B cell (primary cell): ENCODE measurements at regions not wholly inside any gene's neighbourhood (a gene's known extent, or its start where the extent isn't known, plus 50 kb on each side); places are given as distances from the start of the nearest gene placed in this dataset.
A peak's percentile ranks its signal among the peaks of the same experiment; 100 is the strongest.

Source experiments
- ATAC-seq: fragments of 200-7000 bp; cut with Tn5 transposase; one replicate; pipeline ENCODE4 v1.10.0; 2021; ENCODE audit warnings: low read depth, mild to moderate bottlenecking, moderate number of reproducible peaks, moderate library complexity
- CTCF ChIA-PET: fragments of 350-600 bp; sonication (Branson Sonifier 250); formaldehyde crosslinking; loops from one replicate; lab custom pipeline; 2021; ENCODE audit warnings: antibody characterized with exemption, inconsistent platforms; lab: Charles Lee
- POLR2A ChIA-PET: fragments of 350-600 bp; sonication (Branson Sonifier 250); formaldehyde crosslinking; loops from one replicate; lab custom pipeline; 2021; ENCODE audit warnings: antibody characterized with exemption; lab: Charles Lee
- DNase-seq: peaks from one replicate; pipeline ENCODE4 v3.0.0; 2013
- H2AFZ ChIP-seq: 2 replicates; pipeline ENCODE4 v1.6.1; 2012; ENCODE audit warnings: mild to moderate bottlenecking, low read depth, low read length; ENCODE audit not compliant: insufficient read depth, poor library complexity, severe bottlenecking
- H3K27ac ChIP-seq, 2 donors: 1 replicate in 1 of 2; 2 replicates in 1 of 2; pipeline ENCODE4 v1.5.1; 2012 to 2013; ENCODE audit warnings: low read length in 2 of 2, mild to moderate bottlenecking in 2 of 2, moderate library complexity in 1 of 2
- H3K27me3 ChIP-seq, 4 experiments: fragments of 200-600 bp in 1 of 4; sonication (generic) in 1 of 4; replicated peaks in 1 of 4; 1 replicate in 2 of 4; 2 replicates in 2 of 4; pipeline versions ENCODE4 v1.6.1 to v1.7.0; 2013 to 2016; ENCODE audit warnings: low read length in 3 of 4, mild to moderate bottlenecking in 2 of 4, mixed read lengths in 1 of 4, moderate library complexity in 1 of 4; ENCODE audit not compliant: insufficient read depth in 4 of 4, control insufficient read depth in 3 of 4; ENCODE audit errors: control extremely low read depth in 1 of 4
- H3K36me3 ChIP-seq, 2 experiments: replicated peaks in 1 of 2; 1 replicate in 1 of 2; 2 replicates in 1 of 2; pipeline versions ENCODE4 v1.6.1 to v1.7.1; 2013; ENCODE audit warnings: low read length in 1 of 2; ENCODE audit not compliant: insufficient read depth in 2 of 2, control insufficient read depth in 1 of 2; ENCODE audit errors: control extremely low read depth in 1 of 2, extremely low read depth in 1 of 2
- H3K4me1 ChIP-seq, 2 donors: fragments of 200-600 bp in 1 of 2; sonication (generic) in 1 of 2; 1 replicate in 1 of 2; 2 replicates in 1 of 2; pipeline versions ENCODE4 v1.5.1 to v1.6.1; 2013 to 2017; ENCODE audit warnings: low read length in 2 of 2; ENCODE audit not compliant: control insufficient read depth in 2 of 2, insufficient read depth in 2 of 2
- H3K4me2 ChIP-seq: replicated peaks from 2 replicates; pipeline ENCODE3; 2012; ENCODE audit warnings: mild to moderate bottlenecking, low read depth, low read length; ENCODE audit not compliant: poor library complexity, severe bottlenecking
- H3K4me3 ChIP-seq, 5 experiments: fragments of 200-600 bp in 1 of 5; sonication (generic) in 1 of 5; 1 replicate in 3 of 5; 2 replicates in 2 of 5; pipeline versions ENCODE4 v1.5.1 to v1.7.0; 2011 to 2016; ENCODE audit warnings: low read length in 4 of 5, mild to moderate bottlenecking in 4 of 5, low read depth in 2 of 5, control low read depth in 1 of 5, moderate library complexity in 1 of 5; ENCODE audit not compliant: insufficient read depth in 1 of 5; ENCODE audit errors: control extremely low read depth in 1 of 5, extremely low read depth in 1 of 5
- H3K79me2 ChIP-seq: fragments of 200-600 bp; sonication (generic); one replicate; pipeline ENCODE4 v1.6.0; 2016; ENCODE audit warnings: low read length; ENCODE audit not compliant: control insufficient read depth, insufficient read depth
- H3K9ac ChIP-seq: fragments of 200-600 bp; sonication (generic); 2 replicates; pipeline ENCODE4 v1.6.1; 2017; ENCODE audit warnings: mild to moderate bottlenecking, low read length, moderate library complexity
- H3K9me3 ChIP-seq, 3 donors: one replicate each; pipeline versions ENCODE4 v1.6.1 to v1.7.1; 2013; ENCODE audit warnings: low read length in 2 of 3; ENCODE audit not compliant: control insufficient read depth in 2 of 3, insufficient read depth in 1 of 3; ENCODE audit errors: control extremely low read depth in 1 of 3
- H4K20me1 ChIP-seq: 2 replicates; pipeline ENCODE4 v1.6.0; 2012; ENCODE audit warnings: mild to moderate bottlenecking, low read length; ENCODE audit not compliant: insufficient read depth, control insufficient read depth, poor library complexity, severe bottlenecking
- H3K27ac Mint-ChIP-seq: one replicate; pipeline ENCODE4 v1.8.0; 2021; ENCODE audit warnings: mixed read lengths
- H3K27me3 Mint-ChIP-seq: one replicate; pipeline ENCODE4 v1.8.0; 2021; ENCODE audit warnings: mixed read lengths
- H3K4me1 Mint-ChIP-seq: one replicate; pipeline ENCODE4 v1.8.0; 2021; ENCODE audit warnings: mixed read lengths
- H3K4me3 Mint-ChIP-seq: one replicate; pipeline ENCODE4 v1.8.0; 2021; ENCODE audit warnings: mixed read lengths
- H3K9me3 Mint-ChIP-seq: one replicate; pipeline ENCODE4 v1.8.0; 2022; ENCODE audit warnings: mixed read lengths; ENCODE audit not compliant: insufficient read depth
- EZH2 ChIP-seq: IDR thresholded peaks from 2 replicates; pipeline ENCODE4 v1.6.1; 2012; ENCODE audit warnings: borderline replicate concordance, low read depth, mild to moderate bottlenecking, moderate library complexity, low read length; ENCODE audit not compliant: insufficient read depth, poor library complexity, severe bottlenecking
- WGBS: methylation state at CpG from one replicate; pipeline ENCODE4 v1.1.5; 2013; ENCODE audit warnings: missing lambda C conversion rate; ENCODE audit not compliant: insufficient coverage; 5-methylcytosine and 5-hydroxymethylcytosine counted together
- intact Hi-C: fragments of 100-400 bp; cut with micrococcal nuclease; formaldehyde crosslinking; loops from one replicate; pipeline ENCODE4 v1.10.0; 2022
- TF ChIP-seq, protein P1 (sequence below): fragments of 200-600 bp; IDR thresholded peaks from one replicate; pipeline ENCODE4 v1.8.0; 2022; ENCODE audit warnings: antibody characterized with exemption, mild to moderate bottlenecking

DNA sequence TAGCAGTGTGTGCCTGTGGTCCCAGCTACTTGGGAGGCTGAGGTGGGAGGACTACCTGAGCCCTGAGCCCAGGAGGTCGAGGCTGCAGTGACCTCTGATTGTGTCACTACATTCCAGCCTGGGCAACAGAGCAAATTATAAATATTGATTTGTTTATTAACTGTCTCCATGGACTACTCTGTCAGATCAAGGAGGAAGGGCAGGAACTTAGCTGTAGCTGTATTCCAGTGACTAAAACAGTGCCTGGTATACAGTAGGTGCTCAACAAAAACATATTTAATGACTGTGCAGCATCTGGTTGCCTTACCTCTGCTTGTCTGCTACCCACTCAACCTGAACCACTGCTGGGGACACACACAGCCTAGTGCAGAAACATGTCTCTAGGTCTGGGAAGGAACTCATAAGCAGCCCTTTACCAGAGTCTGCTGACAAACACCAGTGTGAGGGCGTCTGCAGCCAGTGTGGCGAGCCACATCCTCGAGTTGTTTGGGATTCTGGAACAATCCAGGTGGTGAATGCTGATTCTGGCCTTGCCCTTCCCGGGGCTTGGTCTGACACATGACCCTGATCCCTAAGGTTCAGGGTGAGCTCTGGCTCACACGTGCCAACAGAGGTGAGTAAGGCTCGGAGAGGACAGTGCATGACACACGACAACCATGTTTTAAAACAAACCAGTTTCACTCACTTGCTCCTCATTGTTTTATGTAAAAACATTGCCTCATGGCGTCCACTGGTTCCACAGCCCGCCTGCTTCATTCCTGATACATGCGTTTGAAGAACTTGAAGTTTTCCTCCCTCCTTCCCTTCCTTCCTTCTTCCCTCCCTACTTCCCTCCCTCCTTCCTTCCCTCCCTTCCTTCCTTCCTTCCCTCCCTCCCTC lies 117.9 kb upstream of the ZNF217 start:
- ChIA-PET POLR2A (interaction anchor here (0.6 kb wide), 1 partner anchor 10 kb away, joined by 3 read pairs; no protein-coding TSS in a partner anchor), CTCF (interaction anchor here (0.7 kb wide), 1 partner anchor 162 kb away, joined by 3 read pairs; no protein-coding TSS in a partner anchor)
- no peak for ATAC-seq
- WGBS = 91% methylated on average over 10 of the region's 11 CpGs
- Histone ChIP-seq H3K4me1 (peaks cover 38 to 63% of the 10 kb centered on the region in 2 donors), H3K4me3 (no peak overlapping the region), H2AFZ (no peak overlapping the region), H3K79me2 (no peaks in the 10 kb centered on the region), H3K27me3 (no peaks in the 10 kb centered on the region), H3K27ac (no peak overlapping the region), H3K36me3 (no peaks in the 10 kb centered on the region), H3K9ac (no peak overlapping the region), H3K4me2 (no peak overlapping the region), H3K9me3 (no peaks in the 10 kb centered on the region), H4K20me1 (no peaks in the 10 kb centered on the region)
- no peak for DNase-seq
- Mint-ChIP-seq H3K27ac (peak overlapping the region; percentile 10), H3K9me3 (no peaks in the 10 kb centered on the region), H3K4me1 (peaks cover 47% of the 10 kb centered on the region), H3K4me3 (no peak overlapping the region), H3K27me3 (no peaks in the 10 kb centered on the region)
- TF ChIP-seq, protein P1, sequence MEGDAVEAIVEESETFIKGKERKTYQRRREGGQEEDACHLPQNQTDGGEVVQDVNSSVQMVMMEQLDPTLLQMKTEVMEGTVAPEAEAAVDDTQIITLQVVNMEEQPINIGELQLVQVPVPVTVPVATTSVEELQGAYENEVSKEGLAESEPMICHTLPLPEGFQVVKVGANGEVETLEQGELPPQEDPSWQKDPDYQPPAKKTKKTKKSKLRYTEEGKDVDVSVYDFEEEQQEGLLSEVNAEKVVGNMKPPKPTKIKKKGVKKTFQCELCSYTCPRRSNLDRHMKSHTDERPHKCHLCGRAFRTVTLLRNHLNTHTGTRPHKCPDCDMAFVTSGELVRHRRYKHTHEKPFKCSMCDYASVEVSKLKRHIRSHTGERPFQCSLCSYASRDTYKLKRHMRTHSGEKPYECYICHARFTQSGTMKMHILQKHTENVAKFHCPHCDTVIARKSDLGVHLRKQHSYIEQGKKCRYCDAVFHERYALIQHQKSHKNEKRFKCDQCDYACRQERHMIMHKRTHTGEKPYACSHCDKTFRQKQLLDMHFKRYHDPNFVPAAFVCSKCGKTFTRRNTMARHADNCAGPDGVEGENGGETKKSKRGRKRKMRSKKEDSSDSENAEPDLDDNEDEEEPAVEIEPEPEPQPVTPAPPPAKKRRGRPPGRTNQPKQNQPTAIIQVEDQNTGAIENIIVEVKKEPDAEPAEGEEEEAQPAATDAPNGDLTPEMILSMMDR = no peak
- TF ChIP-seq EZH2 = no peak
- intact Hi-C loops = no loop called here
